ENCODE measurements at regions not wholly inside any gene's neighbourhood (a gene's known extent, or its start where the extent isn't known, plus 50 kb on each side); places are given as distances from the start of the nearest gene placed in this dataset.
"Not testable (repeated sequence)": the region's sequence is repeated elsewhere in the genome, so short reads cannot be mapped to it uniquely, and the experiment has no call there.

- DNase-seq (ENCODE audit: low spot score): no peak
Measured at GRCh38 chr13:76349700-76350099, 536.5 kb downstream of the KCTD12 start.

- DNase-seq (ENCODE audit: low spot score): no peak
Measured at GRCh38 chr13:76339649-76340048, 546.6 kb downstream of the KCTD12 start.

- no peak for DNase-seq (ENCODE audit: low spot score)
Measured at GRCh38 chr13:76338003-76338402, 548.2 kb downstream of the KCTD12 start.

GRCh38 chr13:76336889-76337844 is 549.0 kb downstream of the KCTD12 start:
- DNase-seq (ENCODE audit: low spot score): no peak

- no peak for DNase-seq (ENCODE audit: low spot score)
Measured at GRCh38 chr13:76335463-76335862, 550.7 kb downstream of the KCTD12 start.

- no peak for DNase-seq (ENCODE audit: low spot score)
Measured at GRCh38 chr13:76331943-76332712, 554.1 kb downstream of the KCTD12 start.

GRCh38 chr13:76330761-76331160 is 555.4 kb downstream of the KCTD12 start:
- DNase-seq (ENCODE audit: low spot score): no peak

GRCh38 chr13:76329866-76330580 is 556.2 kb downstream of the KCTD12 start:
- DNase-seq (ENCODE audit: low spot score): no peak

- DNase-seq (ENCODE audit: low spot score): no peak
Measured at GRCh38 chr13:76329004-76329403, 557.2 kb downstream of the KCTD12 start.

- no peak for DNase-seq (ENCODE audit: low spot score)
Measured at GRCh38 chr13:76326343-76326742, 559.9 kb downstream of the KCTD12 start.

GRCh38 chr13:76319921-76320320 is 566.3 kb downstream of the KCTD12 start:
- no peak for DNase-seq (ENCODE audit: low spot score)

- no peak for DNase-seq (ENCODE audit: low spot score)
Measured at GRCh38 chr13:76316998-76317527, 569.1 kb downstream of the KCTD12 start.

GRCh38 chr13:76314495-76314894 is 571.7 kb downstream of the KCTD12 start:
- no peak for DNase-seq (ENCODE audit: low spot score)

GRCh38 chr13:76307142-76307541 is 579.1 kb downstream of the KCTD12 start:
- no peak for DNase-seq (ENCODE audit: low spot score)

- DNase-seq (ENCODE audit: low spot score): no peak
Measured at GRCh38 chr13:76300688-76301087, 585.5 kb downstream of the KCTD12 start.

GRCh38 chr13:76297331-76297730 is 588.9 kb downstream of the KCTD12 start:
- DNase-seq (ENCODE audit: low spot score): no peak

- no peak for DNase-seq (ENCODE audit: low spot score)
Measured at GRCh38 chr13:76296751-76297150, 589.5 kb downstream of the KCTD12 start.

- not testable (repeated sequence) for DNase-seq (ENCODE audit: low spot score)
Measured at GRCh38 chr13:76295020-76295419, 591.2 kb downstream of the KCTD12 start.

- DNase-seq (ENCODE audit: low spot score): no peak
Measured at GRCh38 chr13:76293751-76294150, 592.5 kb downstream of the KCTD12 start.

GRCh38 chr13:76293346-76293745 is 592.9 kb downstream of the KCTD12 start:
- no peak for DNase-seq (ENCODE audit: low spot score)

GRCh38 chr13:76292726-76293125 is 593.5 kb downstream of the KCTD12 start:
- no peak for DNase-seq (ENCODE audit: low spot score)

- no peak for DNase-seq (ENCODE audit: low spot score)
Measured at GRCh38 chr13:76292031-76292430, 594.2 kb downstream of the KCTD12 start.
